H1 (cell line): ENCODE measurements at regions not wholly inside any gene's neighbourhood (a gene's known extent, or its start where the extent isn't known, plus 50 kb on each side); places are given as distances from the start of the nearest gene placed in this dataset.

Source experiments
- CTCF ChIA-PET: fragments of 300-600 bp; sonication (Branson Sonifier 250); formaldehyde crosslinking; loops from one replicate; lab custom pipeline; 2021; ENCODE audit not compliant: partially characterized antibody; lab: Charles Lee
- POLR2A ChIA-PET: fragments of 300-600 bp; sonication (Branson Sonifier 250); formaldehyde crosslinking; loops from one replicate; lab custom pipeline; 2021; ENCODE audit warnings: inconsistent platforms; ENCODE audit not compliant: partially characterized antibody; lab: Charles Lee
- DNase-seq, 2 experiments: peaks; one replicate each; pipeline versions ENCODE4 v3.0.0 to v3.0.0-alpha.2; 2010 to 2022; ENCODE audit warnings: low spot score in 2 of 2, low read depth in 1 of 2, mixed read lengths in 1 of 2
- FAIRE-seq: peaks from 2 replicates; lab custom pipeline; 2011; peaks lifted over from hg19 to GRCh38; lab: Jason Lieb, UNC
- H2AFZ ChIP-seq: 2 replicates; pipeline ENCODE4 v1.8.1; 2012; ENCODE audit warnings: low read length, inconsistent platforms
- H2AK5ac ChIP-seq: 2 replicates; pipeline ENCODE4 v1.6.1; 2013; ENCODE audit warnings: low read depth, low read length
- H2BK120ac ChIP-seq: replicated peaks from 2 replicates; pipeline ENCODE3; 2013; ENCODE audit warnings: low read depth, low read length, inconsistent platforms
- H2BK12ac ChIP-seq: 2 replicates; pipeline ENCODE4 v1.6.1; 2013; ENCODE audit warnings: low read depth, low read length
- H2BK15ac ChIP-seq: 2 replicates; pipeline ENCODE4 v1.6.1; 2013; ENCODE audit warnings: low read length
- H2BK20ac ChIP-seq: 2 replicates; pipeline ENCODE4 v1.6.1; 2013; ENCODE audit warnings: low read length
- H2BK5ac ChIP-seq: 2 replicates; pipeline ENCODE4 v1.6.1; 2013; ENCODE audit warnings: low read depth, low read length
- H3K14ac ChIP-seq: 2 replicates; pipeline ENCODE4 v1.6.1; 2013; ENCODE audit warnings: inconsistent platforms; ENCODE audit not compliant: insufficient read length
- H3K18ac ChIP-seq: 2 replicates; pipeline ENCODE4 v1.6.1; 2013; ENCODE audit warnings: low read length; ENCODE audit errors: extremely low read depth
- H3K23ac ChIP-seq: 2 replicates; pipeline ENCODE4 v1.6.1; 2013; ENCODE audit warnings: inconsistent platforms; ENCODE audit not compliant: insufficient read length
- H3K23me2 ChIP-seq: 2 replicates; pipeline ENCODE4 v1.6.1; 2013; ENCODE audit warnings: low read depth, low read length
- H3K27ac ChIP-seq: 2 replicates; pipeline ENCODE4 v1.6.1; 2011; ENCODE audit warnings: low read depth, low read length, inconsistent platforms
- H3K27me3 ChIP-seq, 4 experiments: replicated peaks in 1 of 4; 1 replicate in 1 of 4; 2 replicates in 3 of 4; pipeline versions ENCODE4 v1.6.1 to v1.8.1; 2011 to 2013; ENCODE audit warnings: low read length in 3 of 4, mild to moderate bottlenecking in 3 of 4, inconsistent platforms in 2 of 4, mixed read lengths in 2 of 4, moderate library complexity in 1 of 4; ENCODE audit not compliant: control insufficient read depth in 3 of 4, insufficient read depth in 3 of 4; ENCODE audit errors: extremely low read depth in 1 of 4
- H3K36me3 ChIP-seq, 4 experiments: 2 replicates each; pipeline versions ENCODE4 v1.6.1 to v1.8.1; 2011 to 2013; ENCODE audit warnings: mild to moderate bottlenecking in 4 of 4, low read length in 3 of 4, moderate library complexity in 2 of 4, control low read depth in 1 of 4, inconsistent platforms in 1 of 4; ENCODE audit not compliant: insufficient read depth in 4 of 4, control insufficient read depth in 2 of 4
- H3K4ac ChIP-seq: replicated peaks from 2 replicates; pipeline ENCODE3; 2013; ENCODE audit warnings: low read length, low read depth, mixed read lengths, inconsistent platforms; ENCODE audit not compliant: insufficient read length
- H3K4me1 ChIP-seq, 4 experiments: replicated peaks in 1 of 4; 1 replicate in 1 of 4; 2 replicates in 3 of 4; pipeline versions ENCODE4 v1.6.1 to v1.8.1; 2011 to 2013; ENCODE audit warnings: low read length in 3 of 4, inconsistent platforms in 2 of 4, mixed read lengths in 1 of 4; ENCODE audit not compliant: insufficient read depth in 4 of 4, control insufficient read depth in 3 of 4
- H3K4me2 ChIP-seq, 2 experiments: 2 replicates each; pipeline versions ENCODE4 v1.6.1 to v1.8.1; 2011 to 2013; ENCODE audit warnings: low read depth in 2 of 2, low read length in 2 of 2, control low read depth in 1 of 2, inconsistent platforms in 1 of 2, mild to moderate bottlenecking in 1 of 2; ENCODE audit not compliant: insufficient read depth in 1 of 2
- H3K4me3 ChIP-seq, 4 experiments: fragments of 200-600, 300-600 bp in 1 of 4; sonication (generic), shearing (Covaris generic), sonication (Bioruptor Twin) in 1 of 4; 2 replicates each; pipeline versions ENCODE4 v1.5.1 to v1.8.1; 2011 to 2016; ENCODE audit warnings: low read length in 4 of 4, low read depth in 3 of 4, control low read depth in 2 of 4, inconsistent platforms in 2 of 4, mild to moderate bottlenecking in 2 of 4, mixed read lengths in 1 of 4, moderate library complexity in 1 of 4; ENCODE audit not compliant: insufficient read depth in 2 of 4; ENCODE audit errors: extremely low read depth in 1 of 4
- H3K56ac ChIP-seq: replicated peaks from 2 replicates; pipeline ENCODE3; 2013; ENCODE audit warnings: low read depth, mild to moderate bottlenecking, mixed read lengths, low read length, inconsistent platforms; ENCODE audit not compliant: insufficient read length
- H3K79me1 ChIP-seq: 2 replicates; pipeline ENCODE4 v1.6.1; 2013; ENCODE audit warnings: low read depth, low read length, control low read depth
- H3K79me2 ChIP-seq, 2 experiments: 2 replicates each; pipeline versions ENCODE4 v1.6.1 to v1.8.1; 2012 to 2013; ENCODE audit warnings: low read length in 2 of 2, mild to moderate bottlenecking in 2 of 2, inconsistent platforms in 1 of 2; ENCODE audit not compliant: insufficient read depth in 2 of 2, control insufficient read depth in 1 of 2
- H3K9ac ChIP-seq, 4 experiments: replicated peaks in 1 of 4; 1 replicate in 1 of 4; 2 replicates in 3 of 4; pipeline versions ENCODE4 v1.6.1 to v1.8.1; 2011 to 2013; ENCODE audit warnings: low read depth in 3 of 4, low read length in 3 of 4, control low read depth in 2 of 4, mild to moderate bottlenecking in 2 of 4, moderate library complexity in 2 of 4, inconsistent platforms in 1 of 4; ENCODE audit errors: extremely low read depth in 1 of 4
- H3K9me3 ChIP-seq, 2 experiments: 2 replicates each; pipeline versions ENCODE4 v1.6.1 to v1.8.1; 2012 to 2013; ENCODE audit warnings: mild to moderate bottlenecking in 2 of 2, moderate library complexity in 2 of 2, control low read depth in 1 of 2, inconsistent platforms in 1 of 2, low read depth in 1 of 2, low read length in 1 of 2, mixed read lengths in 1 of 2; ENCODE audit not compliant: insufficient read depth in 2 of 2
- H4K20me1 ChIP-seq, 2 experiments: replicated peaks in 1 of 2; 2 replicates each; pipeline versions ENCODE3 to v1.8.1; 2011 to 2013; ENCODE audit warnings: inconsistent platforms in 2 of 2, low read length in 2 of 2, mild to moderate bottlenecking in 1 of 2; ENCODE audit not compliant: insufficient read depth in 2 of 2, control insufficient read depth in 1 of 2
- H4K5ac ChIP-seq: 2 replicates; pipeline ENCODE4 v1.6.1; 2013; ENCODE audit warnings: low read length, low read depth, mixed read lengths, inconsistent platforms; ENCODE audit not compliant: insufficient read length
- H4K8ac ChIP-seq: 2 replicates; pipeline ENCODE4 v1.8.0; 2013; ENCODE audit warnings: mild to moderate bottlenecking, moderate library complexity, low read length, inconsistent platforms; ENCODE audit not compliant: insufficient read depth; ENCODE audit errors: extremely low read depth
- H4K91ac ChIP-seq: replicated peaks from 2 replicates; pipeline ENCODE3; 2013; ENCODE audit warnings: low read length, mixed read lengths, inconsistent platforms; ENCODE audit not compliant: insufficient read length
- CEBPB ChIP-seq: IDR thresholded peaks from 2 replicates; pipeline ENCODE4 v1.6.1; 2012; ENCODE audit warnings: low read depth, low read length
- MAFK ChIP-seq: IDR thresholded peaks from 2 replicates; pipeline ENCODE4 v1.6.1; 2012; ENCODE audit warnings: low read depth, mild to moderate bottlenecking, improper control_type of control experiment, low read length
- NANOG ChIP-seq: IDR thresholded peaks from 2 replicates; pipeline ENCODE4 v1.6.1; 2011; ENCODE audit warnings: low read length, low read depth, mild to moderate bottlenecking, inconsistent platforms; ENCODE audit not compliant: insufficient read depth, poor library complexity, severe bottlenecking
- POLR2A ChIP-seq, 2 experiments: IDR thresholded peaks; 1 replicate in 1 of 2; 2 replicates in 1 of 2; pipeline ENCODE4 v1.6.1; 2011; ENCODE audit warnings: low read depth in 2 of 2, low read length in 2 of 2, mild to moderate bottlenecking in 2 of 2; ENCODE audit errors: control extremely low read depth in 1 of 2
- RNF2 ChIP-seq: fragments of 200-900, 300-1000 bp; sonication (generic); IDR thresholded peaks from 2 replicates; pipeline ENCODE4 v1.7.1; 2016; ENCODE audit warnings: borderline replicate concordance, low read depth, mild to moderate bottlenecking, antibody characterized with exemption, low read length; ENCODE audit not compliant: poor library complexity, severe bottlenecking; ENCODE audit errors: missing control alignments
- SAP30 ChIP-seq: fragments of 300-600 bp; sonication (generic); IDR thresholded peaks from 2 replicates; pipeline ENCODE4 v1.7.1; 2012; ENCODE audit warnings: low read length, moderate library complexity, mild to moderate bottlenecking, inconsistent platforms; ENCODE audit not compliant: insufficient read depth, insufficient replicate concordance
- SIN3A ChIP-seq, 2 experiments: IDR thresholded peaks in 1 of 2; conservative IDR thresholded peaks in 1 of 2; 2 replicates each; pipeline ENCODE4 v1.6.1; 2011 to 2012; ENCODE audit warnings: low read length in 2 of 2, improper control_type of control experiment in 1 of 2, low read depth in 1 of 2, mild to moderate bottlenecking in 1 of 2
- TF ChIP-seq, protein P1 (sequence below), 3 experiments: IDR thresholded peaks; 1 replicate in 2 of 3; 2 replicates in 1 of 3; pipeline versions ENCODE4 v1.5.1 to v1.6.1; 2011; ENCODE audit warnings: low read length in 3 of 3, mild to moderate bottlenecking in 3 of 3, inconsistent platforms in 2 of 3, low read depth in 1 of 3, moderate library complexity in 1 of 3; ENCODE audit not compliant: insufficient read depth in 1 of 3; ENCODE audit errors: control extremely low read depth in 1 of 3

DNA sequence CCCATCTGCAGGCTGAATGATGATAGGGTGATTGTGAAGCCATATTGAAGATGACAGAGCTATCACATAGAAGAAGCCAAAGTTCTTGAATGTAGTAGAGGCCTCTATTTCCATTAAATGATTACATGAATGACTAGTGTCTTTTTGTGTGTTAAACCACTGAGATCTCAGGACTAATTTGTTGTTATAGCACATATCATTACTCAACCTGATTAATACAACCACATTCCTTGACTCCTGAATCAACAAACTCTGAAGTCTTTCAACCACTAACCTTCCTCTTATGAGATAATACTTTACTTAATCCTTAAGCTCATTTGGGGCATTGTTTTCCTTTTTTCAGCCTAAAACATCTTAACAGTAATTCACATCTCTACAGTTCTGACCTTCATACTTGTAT is 564.5 kb upstream of the ADAMTS9 start:
- H3K4me1 ChIP-seq, result no peaks in the 10 kb centered on the region
- no peak overlapping the region for H3K4ac ChIP-seq
- no peak overlapping the region for H3K4me2 ChIP-seq
- H2BK15ac ChIP-seq, result no peak overlapping the region
- no peak overlapping the region for H2BK120ac ChIP-seq
- H2BK12ac ChIP-seq, result no peak overlapping the region
- TF ChIP-seq RNF2 (no peak), CEBPB (no peak), POLR2A (IDR thresholded peaks at IDR 0.05; ENCODE audit: control extremely low read depth in 1 of 2, low read depth in 2 of 2, low read length in 2 of 2) (no peak), SAP30 (no peak), NANOG (no peak), SIN3A (conservative IDR thresholded peaks at IDR 0.05 in 1 of 2, IDR thresholded peaks at IDR 0.05 in 1 of 2; ENCODE audit: low read depth in 1 of 2, low read length in 2 of 2) (no peak), MAFK (no peak)
- TF ChIP-seq, protein P1, sequence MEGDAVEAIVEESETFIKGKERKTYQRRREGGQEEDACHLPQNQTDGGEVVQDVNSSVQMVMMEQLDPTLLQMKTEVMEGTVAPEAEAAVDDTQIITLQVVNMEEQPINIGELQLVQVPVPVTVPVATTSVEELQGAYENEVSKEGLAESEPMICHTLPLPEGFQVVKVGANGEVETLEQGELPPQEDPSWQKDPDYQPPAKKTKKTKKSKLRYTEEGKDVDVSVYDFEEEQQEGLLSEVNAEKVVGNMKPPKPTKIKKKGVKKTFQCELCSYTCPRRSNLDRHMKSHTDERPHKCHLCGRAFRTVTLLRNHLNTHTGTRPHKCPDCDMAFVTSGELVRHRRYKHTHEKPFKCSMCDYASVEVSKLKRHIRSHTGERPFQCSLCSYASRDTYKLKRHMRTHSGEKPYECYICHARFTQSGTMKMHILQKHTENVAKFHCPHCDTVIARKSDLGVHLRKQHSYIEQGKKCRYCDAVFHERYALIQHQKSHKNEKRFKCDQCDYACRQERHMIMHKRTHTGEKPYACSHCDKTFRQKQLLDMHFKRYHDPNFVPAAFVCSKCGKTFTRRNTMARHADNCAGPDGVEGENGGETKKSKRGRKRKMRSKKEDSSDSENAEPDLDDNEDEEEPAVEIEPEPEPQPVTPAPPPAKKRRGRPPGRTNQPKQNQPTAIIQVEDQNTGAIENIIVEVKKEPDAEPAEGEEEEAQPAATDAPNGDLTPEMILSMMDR (IDR thresholded peaks at IDR 0.05; ENCODE audit: control extremely low read depth in 1 of 3, insufficient read depth in 1 of 3, low read depth in 1 of 3, low read length in 3 of 3), result no peak
- TF ChIP-seq, all 59 proteins: peak for 0
- no peak overlapping the region for H2BK5ac ChIP-seq
- no peak overlapping the region for H4K8ac ChIP-seq
- H4K20me1 ChIP-seq, result no peaks in the 10 kb centered on the region
- no peak for DNase-seq
- no peaks in the 10 kb centered on the region for H3K79me2 ChIP-seq
- no peak overlapping the region for H4K5ac ChIP-seq
- FAIRE-seq, result no peak
- H3K9me3 ChIP-seq, result no peaks in the 10 kb centered on the region
- no peak overlapping the region for H3K18ac ChIP-seq
- no peak overlapping the region for H3K4me3 ChIP-seq
- H3K27me3 ChIP-seq, result no peaks in the 10 kb centered on the region
- no peaks in the 10 kb centered on the region for H3K36me3 ChIP-seq
- no peaks in the 10 kb centered on the region for H3K23me2 ChIP-seq
- H3K79me1 ChIP-seq, result no peaks in the 10 kb centered on the region
- no peak overlapping the region for H2BK20ac ChIP-seq
- H4K91ac ChIP-seq, result no peak overlapping the region
- POLR2A ChIA-PET, result no interaction called here
- H3K23ac ChIP-seq, result no peak overlapping the region
- H3K14ac ChIP-seq, result no peak overlapping the region
- no peak overlapping the region for H2AFZ ChIP-seq
- no peak overlapping the region for H3K56ac ChIP-seq
- H3K27ac ChIP-seq, result no peak overlapping the region
- H3K9ac ChIP-seq, result no peak overlapping the region
- H2AK5ac ChIP-seq, result no peak overlapping the region
- CTCF ChIA-PET, result no interaction called here
